GM12878 (cell line): ENCODE measurements at regions not wholly inside any gene's neighbourhood (a gene's known extent, or its start where the extent isn't known, plus 50 kb on each side); places are given as distances from the start of the nearest gene placed in this dataset.
"Not testable (repeated sequence)": the region's sequence is repeated elsewhere in the genome, so short reads cannot be mapped to it uniquely, and the experiment has no call there.

ENCODE experiments used
- ATAC-seq: fragments of 200-7000 bp; cut with Tn5 transposase; 3 replicates; pipeline ENCODE4 v1.9.1; 2020; ENCODE audit warnings: mild to moderate bottlenecking, moderate library complexity
- BruUV-seq: library from RNA; stranded (reverse); fragments of 400-500 nt; replicated peaks from 2 replicates; lab custom pipeline; 2021; lab: Mats Ljungman, UMichigan
- CTCF ChIA-PET: fragments of 300-600 bp; sonication (Branson Sonifier 250); formaldehyde crosslinking; extraction: SDS; loops from one replicate; lab custom pipeline; 2021; ENCODE audit warnings: inconsistent platforms; lab: Yijun Ruan, JAX
- POLR2A ChIA-PET: fragments of 350-600 bp; formaldehyde crosslinking; extraction: SDS; loops from one replicate; lab custom pipeline; 2021; ENCODE audit warnings: inconsistent platforms; lab: Charles Lee
- RAD21 ChIA-PET: fragments of 300-600 bp; sonication (Branson Sonifier 250); formaldehyde crosslinking; loops from one replicate; lab custom pipeline; 2023; ENCODE audit warnings: antibody characterized with exemption; ENCODE audit not compliant: unreplicated experiment; lab: Charles Lee
- SMC1A ChIA-PET: fragments of 300-600 bp; sonication (Branson Sonifier 250); formaldehyde crosslinking; loops from one replicate; lab custom pipeline; 2023; ENCODE audit not compliant: unreplicated experiment, uncharacterized antibody; lab: Charles Lee
- DNase-seq: peaks from one replicate; pipeline ENCODE4 v3.0.0-alpha.2; 2011; ENCODE audit warnings: low read depth, low spot score
- FAIRE-seq: peaks from 3 replicates; lab custom pipeline; 2011; peaks lifted over from hg19 to GRCh38; lab: Jason Lieb, UNC
- H2AFZ ChIP-seq: 2 replicates; pipeline ENCODE4 v1.6.0; 2011; ENCODE audit warnings: low read depth, low read length, control low read depth; ENCODE audit not compliant: control insufficient read depth
- H3K27ac ChIP-seq: 2 replicates; pipeline ENCODE4 v1.5.1; 2011; ENCODE audit warnings: control low read depth; ENCODE audit not compliant: control insufficient read depth, insufficient read depth
- H3K27me3 ChIP-seq, 2 experiments: replicated peaks in 1 of 2; 2 replicates each; pipeline versions ENCODE4 v1.6.0 to v1.6.1; 2011; ENCODE audit warnings: low read length in 1 of 2; ENCODE audit not compliant: control insufficient read depth in 2 of 2, insufficient read depth in 2 of 2
- H3K36me3 ChIP-seq, 2 experiments: 2 replicates each; pipeline ENCODE4 v1.5.1; 2011; ENCODE audit warnings: low read length in 1 of 2; ENCODE audit not compliant: control insufficient read depth in 2 of 2, insufficient read depth in 2 of 2
- H3K4me1 ChIP-seq: 2 replicates; pipeline ENCODE4 v1.6.1; 2011; ENCODE audit warnings: mild to moderate bottlenecking, low read length, moderate library complexity, mixed read lengths; ENCODE audit not compliant: control insufficient read depth, insufficient read depth
- H3K4me2 ChIP-seq: 2 replicates; pipeline ENCODE4 v1.6.0; 2011; ENCODE audit warnings: control low read depth; ENCODE audit not compliant: control insufficient read depth, insufficient read depth
- H3K4me3 ChIP-seq: fragments of 200-600 bp; sonication (generic); 2 replicates; pipeline ENCODE4 v1.5.1; 2016
- H3K79me2 ChIP-seq: 2 replicates; pipeline ENCODE4 v1.6.0; 2011; ENCODE audit warnings: low read length; ENCODE audit not compliant: control insufficient read depth, insufficient read depth
- H3K9ac ChIP-seq: 2 replicates; pipeline ENCODE4 v1.8.0; 2011; ENCODE audit warnings: low read length, control low read depth, mixed read lengths; ENCODE audit not compliant: control insufficient read depth, insufficient read depth
- H3K9me3 ChIP-seq: replicated peaks from 3 replicates; pipeline ENCODE4 v1.5.1; 2011; ENCODE audit warnings: mild to moderate bottlenecking, low read length; ENCODE audit not compliant: control insufficient read depth, insufficient read depth
- H4K20me1 ChIP-seq: 2 replicates; pipeline ENCODE4 v1.6.0; 2011; ENCODE audit not compliant: control insufficient read depth, insufficient read depth
- WGBS: methylation state at CpG from one replicate; pipeline ENCODE4 v1.1.6; 2016; ENCODE audit warnings: low lambda C conversion rate; ENCODE audit not compliant: insufficient replicate concordance, insufficient coverage; ENCODE audit errors: missing lambda C conversion rate; 5-methylcytosine and 5-hydroxymethylcytosine counted together
- in situ Hi-C: fragments of 300-500 bp; cut with MboI; formaldehyde crosslinking; loops from 9 replicates; pipeline ENCODE4 v1.14.3; 2018; ENCODE audit warnings: mixed read lengths
- intact Hi-C: fragments of 100-400 bp; cut with micrococcal nuclease; formaldehyde crosslinking; loops from one replicate; pipeline ENCODE4 v1.14.2; 2022; ENCODE audit not compliant: unreplicated experiment

GRCh38 chr9:64920147-64920546, 364.9 kb downstream of the FOXD4L5 start:
- FAIRE-seq, H3K27me3 ChIP-seq, ATAC-seq, POLR2A ChIA-PET, H2AFZ ChIP-seq, H3K9me3 ChIP-seq, CTCF ChIA-PET, H3K4me2 ChIP-seq, DNase-seq, SMC1A ChIA-PET, H3K4me3 ChIP-seq, H3K79me2 ChIP-seq, H3K4me1 ChIP-seq, H4K20me1 ChIP-seq, RAD21 ChIA-PET, BruUV-seq, in situ Hi-C loops, intact Hi-C loops, H3K9ac ChIP-seq, H3K27ac ChIP-seq, H3K36me3 ChIP-seq: not testable (repeated sequence)
- 20% methylated on average over 4 of the region's 4 CpGs for WGBS

- POLR2A ChIA-PET, in situ Hi-C loops: not testable (repeated sequence)
Observed at GRCh38 chr9:64888643-64889042, 396.4 kb downstream of the FOXD4L5 start.

More at GRCh38 chr9:64888643-64889042, 396.4 kb downstream of the FOXD4L5 start:
- ATAC-seq, FAIRE-seq, H4K20me1 ChIP-seq, RAD21 ChIA-PET, H3K9ac ChIP-seq, H3K79me2 ChIP-seq, H2AFZ ChIP-seq, H3K9me3 ChIP-seq, H3K4me2 ChIP-seq, CTCF ChIA-PET, intact Hi-C loops, H3K4me3 ChIP-seq, SMC1A ChIA-PET, H3K27me3 ChIP-seq, H3K27ac ChIP-seq, H3K36me3 ChIP-seq, BruUV-seq, H3K4me1 ChIP-seq, DNase-seq: not testable (repeated sequence)
- WGBS, result 88% methylated on average over 14 of the region's 21 CpGs
